Thyroid gland (tissue), 4 donors: ENCODE measurements at regions not wholly inside any gene's neighbourhood (a gene's known extent, or its start where the extent isn't known, plus 50 kb on each side); places are given as distances from the start of the nearest gene placed in this dataset.

Experiments used
- DNase-seq, 2 donors: peaks; one replicate each; pipeline ENCODE4 v3.0.0-alpha.2; 2019
- H3K27ac ChIP-seq, 3 donors: fragments of 200-600 bp; sonication (generic); 1 replicate in 2 of 3; 2 replicates in 1 of 3; pipeline ENCODE4 v1.5.1; 2016 to 2019; ENCODE audit warnings: mild to moderate bottlenecking in 1 of 3, moderate library complexity in 1 of 3
- H3K27me3 ChIP-seq: fragments of 200-600 bp; sonication (generic); one replicate; pipeline ENCODE4 v1.5.1; 2019
- H3K36me3 ChIP-seq, 2 donors: fragments of 200-600 bp; sonication (generic); one replicate each; pipeline ENCODE4 v1.5.1; 2016 to 2019
- H3K4me1 ChIP-seq, 2 donors: fragments of 200-600 bp; sonication (generic); one replicate each; pipeline ENCODE4 v1.5.1; 2017 to 2019
- H3K4me3 ChIP-seq, 3 donors: fragments of 200-600 bp; sonication (generic); replicated peaks in 1 of 3; 1 replicate in 2 of 3; 2 replicates in 1 of 3; pipeline ENCODE4 v1.5.1; 2016; ENCODE audit warnings: mild to moderate bottlenecking in 1 of 3
- H3K9me3 ChIP-seq: fragments of 200-600 bp; sonication (generic); one replicate; pipeline ENCODE4 v1.5.1; 2017
- CTCF ChIP-seq, 6 experiments: fragments of 200-600 bp in 3 of 6; fragments of 450-650 bp in 3 of 6; sonication (generic) in 3 of 6; IDR thresholded peaks; one replicate each; pipeline ENCODE4 v1.5.1; 2016 to 2019; ENCODE audit warnings: antibody characterized with exemption in 6 of 6, mild to moderate bottlenecking in 2 of 6, inconsistent platforms in 1 of 6, moderate library complexity in 1 of 6
- POLR2A ChIP-seq, 2 donors: fragments of 450-650 bp; IDR thresholded peaks; one replicate each; pipeline ENCODE4 v1.6.1; 2017; ENCODE audit warnings: antibody characterized with exemption in 2 of 2, mild to moderate bottlenecking in 2 of 2, moderate library complexity in 1 of 2
- WGBS, 2 donors: methylation state at CpG; one replicate each; pipeline ENCODE4 v1.1.5; 2017; 5-methylcytosine and 5-hydroxymethylcytosine counted together
- intact Hi-C: fragments of 100-400 bp; cut with DNase I; formaldehyde crosslinking; loops from one replicate; pipeline ENCODE4 v1.15.1; 2023

- WGBS, 2 donors = 68 to 69% methylated on average over 3 of the region's 3 CpGs
- Histone ChIP-seq H3K36me3 (no peaks in the 10 kb centered on the region), H3K27ac (no peak overlapping the region), H3K27me3 (no peaks in the 10 kb centered on the region), H3K4me1 (no peaks in the 10 kb centered on the region), H3K9me3 (no peaks in the 10 kb centered on the region), H3K4me3 (no peak overlapping the region)
- intact Hi-C loops = no loop called here
- DNase-seq = no peak
- no peak for TF ChIP-seq CTCF (IDR thresholded peaks at IDR 0.05)
- no peak for TF ChIP-seq POLR2A (IDR thresholded peaks at IDR 0.05)
Observed at GRCh38 chr3:84893211-84893610, 65.6 kb upstream of the CADM2 start.

- Histone ChIP-seq H3K4me3 (no peak overlapping the region), H3K4me1 (no peaks in the 10 kb centered on the region), H3K9me3 (no peaks in the 10 kb centered on the region), H3K27me3 (no peaks in the 10 kb centered on the region), H3K36me3 (no peaks in the 10 kb centered on the region), H3K27ac (no peak overlapping the region)
- no peak for DNase-seq
- TF ChIP-seq POLR2A (IDR thresholded peaks at IDR 0.05) (no peak), CTCF (IDR thresholded peaks at IDR 0.05) (no peak)
- intact Hi-C loops = no loop called here
Observed at GRCh38 chr3:84904212-84904611, 54.6 kb upstream of the CADM2 start.

- Histone ChIP-seq H3K4me1 (no peaks in the 10 kb centered on the region), H3K4me3 (no peak overlapping the region), H3K27ac (no peak overlapping the region), H3K9me3 (no peaks in the 10 kb centered on the region), H3K27me3 (no peaks in the 10 kb centered on the region), H3K36me3 (no peaks in the 10 kb centered on the region)
- TF ChIP-seq POLR2A (IDR thresholded peaks at IDR 0.05) (no peak), CTCF (IDR thresholded peaks at IDR 0.05) (no peak)
- no peak for DNase-seq
- 91 to 94% methylated on average over 15 to 17 of the region's 21 CpGs for WGBS, 2 donors
- intact Hi-C loops = no loop called here
Observed at GRCh38 chr3:84904816-84905555, 53.8 kb upstream of the CADM2 start.

GRCh38 chr3:84905556-84905920 lies 53.3 kb upstream of the CADM2 start:
- intact Hi-C loops = no loop called here
- Histone ChIP-seq H3K36me3 (no peaks in the 10 kb centered on the region), H3K9me3 (no peaks in the 10 kb centered on the region), H3K27ac (no peak overlapping the region), H3K27me3 (no peaks in the 10 kb centered on the region), H3K4me1 (no peaks in the 10 kb centered on the region), H3K4me3 (no peak overlapping the region)
- no peak for TF ChIP-seq CTCF (IDR thresholded peaks at IDR 0.05)
- DNase-seq = no peak
- 84 to 92% methylated on average over 5 of the region's 5 CpGs for WGBS, 2 donors

DNA sequence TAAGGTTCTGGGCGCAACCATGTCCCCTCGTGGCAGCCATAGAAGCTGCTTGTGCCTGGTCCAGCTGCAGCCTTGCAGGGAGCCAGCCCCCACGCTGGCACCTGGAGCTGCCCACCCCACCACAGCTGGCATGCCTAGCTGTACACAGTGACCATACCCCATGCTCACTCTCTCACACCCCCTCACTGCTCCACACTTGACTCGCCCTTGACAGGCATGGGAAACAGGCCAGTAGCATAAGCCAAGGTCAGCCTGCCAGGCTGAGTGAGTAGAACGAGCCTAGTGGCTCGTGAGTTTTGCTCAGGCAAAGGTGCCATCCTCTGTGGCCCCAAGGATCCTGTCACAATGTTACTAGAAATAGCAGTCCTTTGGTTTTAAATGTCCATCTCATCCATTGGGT lies 52.7 kb upstream of the CADM2 start:
- 79 to 84% methylated on average over 4 to 5 of the region's 6 CpGs for WGBS, 2 donors
- intact Hi-C loops = no loop called here
- no peak for DNase-seq

More for the DNA sequence above, 52.7 kb upstream of the CADM2 start:
- TF ChIP-seq CTCF (IDR thresholded peaks at IDR 0.05) = no peak
- TF ChIP-seq POLR2A (IDR thresholded peaks at IDR 0.05) = no peak
- no peaks in the 10 kb centered on the region for H3K9me3 ChIP-seq
- no peak overlapping the region for H3K4me3 ChIP-seq
- H3K27ac ChIP-seq = no peak overlapping the region
- H3K36me3 ChIP-seq = no peaks in the 10 kb centered on the region
- no peaks in the 10 kb centered on the region for H3K4me1 ChIP-seq
- H3K27me3 ChIP-seq = no peaks in the 10 kb centered on the region
